COLO668 (cell line): ENCODE measurements at regions not wholly inside any gene's neighbourhood (a gene's known extent, or its start where the extent isn't known, plus 50 kb on each side); places are given as distances from the start of the nearest gene placed in this dataset.
A peak's percentile ranks its signal among the peaks of the same experiment; 100 is the strongest.

ENCODE experiments used
- DNase-seq: peaks from one replicate; lab custom pipeline; 2025; ENCODE audit not compliant: unreplicated experiment; lab: John Stamatoyannopoulos, UW

DNA sequence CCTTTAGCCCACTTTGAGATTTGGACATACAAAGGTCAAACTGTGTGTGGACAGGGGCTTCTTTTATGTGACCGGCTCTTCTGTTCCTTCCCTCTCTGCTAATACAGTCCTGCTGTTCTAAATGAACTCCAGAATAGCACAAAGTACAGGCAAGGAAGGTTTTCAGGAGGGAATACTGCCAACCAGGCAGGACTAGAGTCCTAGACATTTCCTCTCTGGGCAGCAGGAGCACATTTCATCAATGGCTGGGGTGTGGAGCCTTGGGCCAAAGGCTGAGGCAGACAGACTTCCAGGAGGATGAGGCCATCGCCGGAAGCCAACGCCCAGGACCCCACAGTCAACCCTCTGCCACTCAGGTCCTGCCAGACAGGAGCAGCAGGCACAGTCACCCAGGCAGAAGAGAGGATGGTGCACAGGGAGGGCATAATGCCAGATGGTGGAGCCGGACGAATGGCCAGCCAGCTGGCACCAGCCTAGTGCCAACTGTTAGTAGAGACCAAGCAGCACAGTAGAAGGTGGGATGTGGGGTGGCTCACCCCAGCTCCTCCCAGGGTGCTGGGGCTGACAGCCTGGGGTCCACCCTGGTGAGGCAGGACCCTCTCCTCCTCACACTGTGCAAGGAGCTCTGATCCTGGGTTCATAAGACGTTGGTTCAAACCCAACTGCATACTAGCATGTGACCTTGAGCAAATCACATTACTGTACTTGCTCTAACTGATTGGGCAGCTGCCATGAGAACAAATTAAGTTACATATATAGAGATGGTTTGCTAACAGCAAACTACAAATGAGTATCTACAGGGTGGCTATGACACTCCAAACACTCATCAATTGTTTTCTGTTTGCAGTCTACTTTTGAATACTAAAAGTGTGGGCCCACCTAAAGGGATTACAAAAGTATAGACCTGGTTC, 410.7 kb downstream of the SIPA1L2 start:
- DNase-seq: no peak

GRCh38 chr1:232213928-232214327, 416.0 kb downstream of the SIPA1L2 start:
- DNase-seq: no peak

DNA sequence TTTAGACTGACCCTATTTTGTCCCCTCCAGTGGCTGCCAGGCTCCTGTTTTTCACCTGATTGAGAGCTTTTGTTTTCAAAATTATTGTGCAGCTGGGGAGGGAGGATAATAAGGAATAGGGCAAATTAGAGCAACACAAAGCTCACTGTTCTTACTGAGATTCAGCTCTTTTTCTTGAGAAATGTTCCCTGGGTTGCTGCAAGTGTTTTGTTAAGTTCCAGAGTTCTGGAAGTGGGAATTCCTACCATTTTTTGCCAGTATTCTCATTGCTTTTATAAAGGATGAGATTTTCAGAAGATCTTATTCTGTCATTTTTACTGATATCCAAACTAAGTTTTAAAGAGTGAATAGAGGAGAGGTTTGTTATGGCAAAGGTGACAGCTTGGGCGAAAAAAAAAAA, 417.7 kb downstream of the SIPA1L2 start:
- DNase-seq: no peak

- DNase-seq: peak; percentile 17
These were observed 418.8 kb downstream of the SIPA1L2 start for GRCh38 chr1:232211149-232211548.

GRCh38 chr1:232209357-232209756, 420.6 kb downstream of the SIPA1L2 start:
- no peak for DNase-seq

DNA sequence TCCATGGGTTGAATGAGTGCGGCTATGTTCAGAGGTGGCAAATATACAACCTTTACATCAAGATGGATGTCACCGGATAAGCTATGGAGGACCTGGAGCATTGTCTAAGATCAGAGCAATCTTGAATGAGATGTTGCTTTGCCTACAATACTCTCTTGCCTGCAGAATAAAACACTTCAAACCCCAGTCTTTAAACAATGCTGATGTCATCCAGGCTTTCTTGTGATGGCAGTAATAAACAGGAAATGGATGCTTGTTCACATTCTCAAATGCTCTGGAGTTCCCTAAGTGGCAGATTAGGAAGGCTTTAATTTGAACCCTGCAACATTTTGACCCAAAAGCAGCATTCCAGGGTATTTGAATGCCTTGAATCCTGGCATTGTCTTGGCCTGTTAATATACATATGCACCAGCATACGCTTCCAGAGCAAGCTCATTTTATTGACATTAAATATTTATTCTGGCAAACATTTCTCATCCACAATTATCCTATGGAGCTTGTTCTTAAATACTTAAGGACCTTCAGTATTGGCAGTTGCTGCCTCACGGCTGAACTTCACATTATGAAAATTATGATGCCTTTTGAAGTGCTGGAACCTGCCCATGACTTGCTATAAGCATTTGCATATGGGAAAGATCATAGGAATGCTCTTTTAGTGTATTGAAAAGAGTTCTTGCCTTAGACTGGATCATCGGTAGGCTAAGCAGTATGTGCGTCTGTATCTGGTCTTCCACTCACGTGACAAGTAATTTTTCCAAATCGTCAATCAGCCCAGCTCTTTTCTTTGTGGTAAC, 422.7 kb downstream of the SIPA1L2 start:
- DNase-seq: no peak

- DNase-seq: no peak
These were observed 425.7 kb downstream of the SIPA1L2 start for GRCh38 chr1:232204269-232204668.

DNA sequence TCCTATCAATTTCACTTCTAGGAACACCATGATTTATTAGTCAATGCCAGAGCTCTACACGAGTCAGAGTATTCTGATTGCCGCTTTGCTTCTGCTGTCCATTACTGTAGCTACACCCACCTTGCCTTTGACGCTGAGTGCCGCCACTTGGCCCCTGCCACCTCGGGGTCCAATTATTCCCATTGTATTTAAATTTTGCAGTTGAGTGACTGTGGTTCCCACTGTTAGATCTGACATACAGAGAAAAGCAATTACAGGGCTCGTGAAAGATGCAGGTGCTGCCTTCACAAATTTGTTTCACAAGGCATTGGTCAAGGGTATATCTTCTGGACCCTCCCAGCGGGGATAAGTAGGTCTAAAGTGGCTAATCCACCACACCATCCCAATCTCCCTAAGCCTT, 428.9 kb downstream of the SIPA1L2 start:
- no peak for DNase-seq

- no peak for DNase-seq
These were observed 433.9 kb downstream of the SIPA1L2 start for GRCh38 chr1:232196042-232196441.

DNA sequence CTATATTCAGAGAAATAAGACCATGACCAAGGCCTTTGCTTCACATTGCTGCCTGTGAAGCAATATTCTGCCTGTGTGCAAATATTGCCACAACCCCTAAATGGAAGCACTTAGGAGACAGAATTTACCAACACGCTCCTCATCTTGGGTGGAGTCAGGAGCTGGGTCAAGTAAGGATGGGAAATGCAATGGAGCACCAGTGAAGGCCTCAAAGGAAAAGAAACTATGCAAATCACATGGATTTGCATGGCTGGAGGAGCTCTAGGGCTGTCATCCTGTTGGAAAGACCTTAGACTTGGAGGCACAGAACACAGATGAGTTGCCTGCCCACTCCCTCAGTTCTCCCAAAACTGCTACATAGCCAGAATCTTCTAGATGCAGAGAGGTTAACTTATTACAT, 435.5 kb downstream of the SIPA1L2 start:
- DNase-seq: no peak

DNA sequence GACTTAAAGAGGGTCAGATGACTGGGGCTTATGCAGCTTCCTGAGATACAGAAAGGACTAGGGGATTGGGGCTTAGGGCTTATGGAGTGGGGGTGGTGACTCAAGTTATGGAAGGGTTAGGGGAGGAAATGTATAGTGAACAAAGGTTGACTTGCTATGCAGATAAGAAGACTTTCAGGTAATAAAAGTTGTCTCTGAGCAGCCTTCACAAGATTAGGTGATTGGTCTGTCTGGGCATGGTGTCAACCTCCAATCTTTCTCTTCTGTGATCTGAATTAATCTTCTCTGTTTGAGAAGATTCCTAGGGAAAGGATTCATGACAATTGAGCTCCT, 436.5 kb downstream of the SIPA1L2 start:
- no peak for DNase-seq

GRCh38 chr1:232192781-232193450, 437.0 kb downstream of the SIPA1L2 start:
- no peak for DNase-seq

DNA sequence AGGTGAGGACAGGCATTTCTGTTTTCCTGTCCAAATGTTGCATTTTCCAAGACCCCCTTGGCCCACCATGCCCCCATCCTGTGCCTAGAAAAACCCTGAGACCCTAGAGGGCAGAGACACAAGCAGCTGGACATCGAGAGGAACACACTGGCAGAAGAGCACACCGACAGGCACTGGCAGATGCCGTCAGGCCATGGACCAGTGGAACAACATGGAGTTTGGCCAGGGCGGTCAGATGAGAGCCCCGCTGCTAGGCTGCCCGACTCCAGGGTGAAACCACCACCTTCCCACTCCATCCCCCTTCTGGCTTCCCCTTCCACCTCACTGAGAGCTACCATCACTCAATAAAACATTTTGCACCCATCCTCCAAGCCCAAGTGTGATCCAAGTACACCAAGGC, 438.4 kb downstream of the SIPA1L2 start:
- no peak for DNase-seq

- no peak for DNase-seq
These were observed 441.6 kb downstream of the SIPA1L2 start for GRCh38 chr1:232188318-232188717.

DNA sequence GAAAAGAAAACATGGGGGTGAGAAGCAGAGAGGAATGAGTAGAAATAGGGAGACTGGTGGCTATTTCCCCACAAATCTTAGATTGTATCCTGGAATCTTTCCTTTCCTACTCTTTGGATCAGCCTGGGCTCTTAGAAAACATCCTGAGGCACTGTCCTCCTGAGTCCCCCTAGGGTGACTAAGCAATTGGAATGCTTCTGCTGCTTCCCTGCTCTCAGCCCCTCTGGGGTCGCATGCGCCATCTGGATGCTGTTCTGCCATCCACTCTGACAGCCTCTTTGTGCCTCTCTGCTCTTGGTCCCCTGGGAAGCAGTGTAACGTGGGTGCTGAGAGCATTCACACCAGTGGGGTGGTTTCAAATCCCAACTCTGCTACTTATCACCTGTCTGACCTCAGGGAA, 443.0 kb downstream of the SIPA1L2 start:
- no peak for DNase-seq

GRCh38 chr1:232184561-232185530, 445.1 kb downstream of the SIPA1L2 start:
- DNase-seq: no peak

DNA sequence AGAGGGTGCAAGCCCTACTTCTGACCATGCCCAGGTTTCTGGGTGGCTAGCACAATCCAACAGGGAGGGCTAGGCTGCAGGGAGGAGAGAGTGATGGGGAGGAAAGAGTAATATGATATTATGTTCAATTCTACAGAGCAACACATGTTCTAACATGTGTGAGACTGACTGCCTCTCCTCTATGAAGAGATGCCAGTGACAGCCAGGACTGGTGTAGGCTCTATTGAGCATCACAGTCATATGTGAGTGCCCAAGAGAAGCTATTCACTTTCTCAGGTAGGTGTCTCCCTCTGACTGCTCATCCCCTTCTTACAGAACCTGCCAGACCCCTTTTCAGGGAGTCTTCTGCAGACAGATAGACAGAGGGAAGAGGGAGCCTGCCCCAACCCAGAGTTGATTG, 446.1 kb downstream of the SIPA1L2 start:
- no peak for DNase-seq

DNA sequence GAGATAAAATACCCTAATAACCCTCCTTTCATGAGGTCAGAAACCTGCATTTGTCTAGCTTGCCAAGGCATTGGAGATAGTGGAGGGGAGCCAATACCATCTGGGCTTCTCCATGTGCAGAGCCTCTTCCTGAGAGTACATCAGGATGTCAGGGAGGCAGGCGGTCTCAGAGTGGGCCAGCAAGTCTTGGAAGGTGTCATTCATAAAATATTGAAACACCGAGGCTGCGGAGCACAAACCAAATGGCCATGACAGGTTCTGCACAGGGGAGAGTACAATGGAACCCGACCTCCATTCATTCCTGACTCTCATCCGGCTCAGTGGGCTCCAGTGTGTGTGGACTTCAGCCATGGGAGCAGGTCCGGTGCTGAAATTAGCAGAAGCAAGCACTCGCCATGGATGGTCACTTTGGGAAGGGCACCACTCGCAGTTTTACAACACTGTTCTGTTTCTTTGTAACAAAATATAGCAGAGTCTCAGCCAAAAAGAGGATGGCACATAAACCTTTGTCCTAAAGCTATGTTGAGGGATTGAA, 446.6 kb downstream of the SIPA1L2 start:
- DNase-seq: no peak

GRCh38 chr1:232182236-232182635, 447.7 kb downstream of the SIPA1L2 start:
- DNase-seq: no peak

- DNase-seq: no peak
These were observed 449.2 kb downstream of the SIPA1L2 start for GRCh38 chr1:232180779-232181136.
